ENCODE measurements at regions not wholly inside any gene's neighbourhood (a gene's known extent, or its start where the extent isn't known, plus 50 kb on each side); places are given as distances from the start of the nearest gene placed in this dataset.

DNA sequence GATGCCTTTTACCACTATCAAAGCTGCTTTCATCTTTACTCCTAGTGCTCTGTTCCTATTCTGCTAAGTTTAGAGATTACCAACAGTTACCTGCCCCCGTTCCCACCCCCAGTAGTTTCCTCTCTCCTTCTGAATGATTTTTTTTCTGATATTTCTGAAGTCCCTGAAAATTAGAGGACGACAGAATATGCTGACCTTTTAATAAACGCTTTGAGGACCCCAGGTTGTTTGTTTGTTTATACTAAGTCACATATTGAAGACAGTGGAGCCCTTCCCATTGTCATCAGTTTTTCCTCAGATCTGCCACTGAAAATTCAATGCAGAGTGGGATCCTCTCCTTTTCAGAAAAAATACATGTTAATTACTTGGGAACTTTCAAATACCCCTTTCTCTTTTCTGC is 1039.3 kb upstream of the AGA start:
- H3K27ac ChIP-seq = no peak overlapping the region
- no peak for TF ChIP-seq ZFX (IDR thresholded peaks at IDR 0.05)

DNA sequence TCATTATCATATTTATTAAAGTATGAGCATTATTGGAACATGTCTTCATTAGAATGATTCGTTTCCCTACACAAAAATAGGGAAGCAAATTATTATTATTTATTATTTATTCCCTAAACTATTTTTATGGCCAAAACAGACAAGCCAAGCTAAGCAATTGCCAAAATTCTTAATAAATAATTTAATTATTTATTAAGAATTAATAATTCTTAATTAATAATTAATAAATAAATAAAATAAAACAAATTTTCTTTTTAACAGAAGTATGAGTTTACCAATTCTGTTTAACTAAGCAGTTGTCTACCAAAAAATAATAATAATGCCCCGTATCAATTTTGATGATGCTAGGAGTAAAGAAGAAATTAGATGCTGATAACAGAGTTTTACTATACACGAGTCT is 1080.8 kb upstream of the AGA start:
- TF ChIP-seq ZFX (IDR thresholded peaks at IDR 0.05) = no peak
- TF ChIP-seq, protein P1, sequence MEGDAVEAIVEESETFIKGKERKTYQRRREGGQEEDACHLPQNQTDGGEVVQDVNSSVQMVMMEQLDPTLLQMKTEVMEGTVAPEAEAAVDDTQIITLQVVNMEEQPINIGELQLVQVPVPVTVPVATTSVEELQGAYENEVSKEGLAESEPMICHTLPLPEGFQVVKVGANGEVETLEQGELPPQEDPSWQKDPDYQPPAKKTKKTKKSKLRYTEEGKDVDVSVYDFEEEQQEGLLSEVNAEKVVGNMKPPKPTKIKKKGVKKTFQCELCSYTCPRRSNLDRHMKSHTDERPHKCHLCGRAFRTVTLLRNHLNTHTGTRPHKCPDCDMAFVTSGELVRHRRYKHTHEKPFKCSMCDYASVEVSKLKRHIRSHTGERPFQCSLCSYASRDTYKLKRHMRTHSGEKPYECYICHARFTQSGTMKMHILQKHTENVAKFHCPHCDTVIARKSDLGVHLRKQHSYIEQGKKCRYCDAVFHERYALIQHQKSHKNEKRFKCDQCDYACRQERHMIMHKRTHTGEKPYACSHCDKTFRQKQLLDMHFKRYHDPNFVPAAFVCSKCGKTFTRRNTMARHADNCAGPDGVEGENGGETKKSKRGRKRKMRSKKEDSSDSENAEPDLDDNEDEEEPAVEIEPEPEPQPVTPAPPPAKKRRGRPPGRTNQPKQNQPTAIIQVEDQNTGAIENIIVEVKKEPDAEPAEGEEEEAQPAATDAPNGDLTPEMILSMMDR (conservative IDR thresholded peaks at IDR 0.05) = no peak
- no peak overlapping the region for H3K27ac ChIP-seq

DNA sequence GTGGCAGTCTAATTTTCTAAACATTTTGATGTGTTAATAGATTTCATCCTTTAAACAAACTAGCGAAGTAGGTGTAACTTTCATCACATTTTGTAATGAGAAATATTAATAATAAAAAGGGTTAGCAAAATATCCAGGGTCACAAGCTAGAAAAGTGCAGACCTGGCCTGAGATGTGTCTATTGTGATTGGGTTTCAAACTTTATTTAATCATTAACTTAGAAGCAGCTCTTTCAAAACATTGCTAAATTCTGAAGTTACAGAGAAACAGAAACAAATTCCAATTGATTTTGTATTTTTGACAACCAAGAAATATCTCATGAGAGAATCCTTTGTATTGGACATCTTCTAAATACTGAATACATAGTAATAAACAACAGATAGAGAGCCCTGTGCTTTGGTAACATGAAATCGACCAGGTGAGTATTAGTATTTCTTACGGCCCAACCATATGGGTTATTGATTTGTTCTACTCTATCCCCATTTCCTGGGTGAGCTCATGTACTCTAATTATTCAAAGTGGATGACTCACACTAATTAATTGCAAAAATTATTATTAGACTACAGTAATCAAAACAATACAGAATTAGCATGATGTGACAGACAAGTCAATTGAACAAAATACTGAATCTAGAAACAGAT is 1093.8 kb upstream of the AGA start:
- no peak for TF ChIP-seq ZFX (IDR thresholded peaks at IDR 0.05)
- TF ChIP-seq, protein P1 (conservative IDR thresholded peaks at IDR 0.05) = no peak
- no peak overlapping the region for H3K27ac ChIP-seq

DNA sequence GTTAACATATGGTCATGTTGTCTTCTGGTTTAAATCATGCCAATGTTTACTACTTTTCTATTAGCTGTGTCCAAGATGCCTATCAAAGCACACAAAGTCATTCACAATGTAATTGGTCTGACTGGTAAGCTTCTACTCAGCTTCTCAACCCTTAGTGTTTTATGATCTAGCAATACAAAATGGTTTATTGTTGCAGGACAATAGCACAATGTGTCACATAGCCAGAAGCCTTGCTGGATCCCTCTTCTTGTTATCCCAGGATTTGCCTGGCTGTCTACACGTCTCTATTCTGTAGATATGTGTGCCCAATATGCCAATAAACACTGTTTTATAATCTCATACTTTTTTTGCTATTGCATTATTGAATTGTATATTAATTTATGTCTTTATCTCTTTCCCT is 1111.0 kb upstream of the AGA start:
- no peak overlapping the region for H3K27ac ChIP-seq
- TF ChIP-seq, protein P1 (conservative IDR thresholded peaks at IDR 0.05) = no peak
- TF ChIP-seq ZFX (IDR thresholded peaks at IDR 0.05) = no peak

DNA sequence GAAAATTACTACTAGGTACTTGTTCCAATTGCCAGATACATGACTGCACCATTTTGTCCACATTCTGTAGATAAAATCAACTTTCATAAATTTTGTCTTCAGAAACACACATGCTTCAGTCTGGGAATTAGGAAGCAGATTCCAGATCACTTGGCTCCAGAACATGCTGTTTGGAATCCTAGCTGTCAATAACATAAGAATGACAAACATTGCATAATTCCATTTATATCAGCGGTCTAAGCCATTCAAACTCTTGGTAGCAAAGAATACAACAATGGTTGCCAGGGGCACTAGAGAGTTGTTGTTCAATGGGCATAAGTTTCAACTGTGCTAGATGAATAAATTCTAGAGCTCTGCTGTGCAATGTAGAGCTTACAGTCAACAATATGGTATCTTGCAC is 1112.1 kb upstream of the AGA start:
- TF ChIP-seq, protein P1 (conservative IDR thresholded peaks at IDR 0.05) = no peak
- TF ChIP-seq ZFX (IDR thresholded peaks at IDR 0.05) = no peak
- H3K27ac ChIP-seq = no peak overlapping the region

DNA sequence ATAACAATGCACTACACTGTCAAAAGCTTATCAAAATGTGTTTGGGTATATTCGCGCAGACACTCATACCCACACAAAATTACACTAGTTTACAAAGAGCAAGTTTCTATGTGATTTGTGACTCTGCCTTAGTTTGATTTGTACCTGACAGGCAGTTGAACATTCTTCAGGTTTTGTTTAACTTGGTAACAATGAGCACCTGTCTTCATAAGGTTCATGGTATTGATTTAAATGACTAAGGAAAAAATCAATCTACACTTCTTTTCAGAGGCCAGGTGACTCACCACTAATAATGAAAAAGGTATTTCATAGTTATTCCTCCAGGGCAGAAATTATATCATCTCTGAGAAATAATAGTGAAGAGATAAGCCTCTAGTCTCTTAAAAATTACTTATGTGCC is 1114.6 kb upstream of the AGA start:
- H3K27ac ChIP-seq = no peak overlapping the region
- no peak for TF ChIP-seq ZFX (IDR thresholded peaks at IDR 0.05)
- TF ChIP-seq, protein P1 (conservative IDR thresholded peaks at IDR 0.05) = no peak

DNA sequence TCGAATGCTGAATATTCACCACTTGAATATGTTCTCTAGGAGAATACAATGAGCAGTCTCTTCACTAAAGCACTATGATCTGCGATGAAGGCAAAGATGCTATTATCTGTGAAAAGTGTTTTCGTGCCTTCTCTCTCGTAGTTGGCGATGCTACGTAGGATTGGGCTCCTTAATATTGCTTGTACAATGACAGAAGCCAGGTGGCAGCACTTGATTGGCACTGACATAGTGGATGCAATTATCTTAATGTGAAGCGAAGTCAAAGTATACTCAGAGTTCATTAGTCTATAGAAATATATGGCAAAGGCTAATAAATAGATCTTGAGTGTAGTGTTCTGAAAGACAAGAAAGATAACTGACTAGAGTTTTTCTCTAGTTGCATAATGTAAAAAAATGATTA is 1135.7 kb upstream of the AGA start:
- H3K27ac ChIP-seq = no peak overlapping the region
- no peak for TF ChIP-seq ZFX (IDR thresholded peaks at IDR 0.05)
- TF ChIP-seq, protein P1 (conservative IDR thresholded peaks at IDR 0.05) = peak; percentile 47

DNA sequence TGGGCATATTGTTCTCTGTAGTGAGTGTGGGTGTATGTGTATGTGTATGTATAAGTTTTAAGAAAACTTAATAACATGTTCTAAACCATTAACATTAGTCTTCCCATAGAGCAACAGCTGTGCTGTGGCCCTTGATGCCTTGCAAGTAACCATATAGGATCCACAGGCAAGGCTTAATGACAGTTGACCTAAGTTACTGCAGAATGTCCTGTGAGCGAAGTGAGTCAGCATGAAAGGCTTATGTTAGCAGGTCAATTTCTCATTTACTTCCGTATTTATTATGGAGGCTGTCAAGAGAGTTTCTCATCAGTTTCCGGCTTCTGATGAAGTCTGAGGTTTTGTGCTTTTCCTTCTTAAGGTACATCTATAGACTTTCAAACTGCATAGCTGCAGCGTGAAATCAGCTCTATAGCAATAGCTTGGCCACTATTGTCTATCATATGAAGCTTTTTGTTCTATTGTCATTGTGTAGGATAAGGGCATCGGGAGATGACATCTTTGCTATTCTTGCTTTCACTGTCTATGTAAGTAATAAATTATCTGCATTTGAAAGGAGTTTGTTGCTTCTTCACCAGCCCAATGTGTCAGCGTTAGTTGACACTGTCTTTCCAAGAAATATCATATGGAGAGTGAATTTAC is 1153.4 kb upstream of the AGA start:
- no peak overlapping the region for H3K27ac ChIP-seq
- TF ChIP-seq ZFX (IDR thresholded peaks at IDR 0.05) = no peak
- TF ChIP-seq, protein P1 (conservative IDR thresholded peaks at IDR 0.05) = no peak

All from C4-2B (cell line).